SH-SY5Y (cell line): ENCODE measurements at regions not wholly inside any gene's neighbourhood (a gene's known extent, or its start where the extent isn't known, plus 50 kb on each side); places are given as distances from the start of the nearest gene placed in this dataset.

Experiments
- GATA2 ChIP-seq: IDR thresholded peaks from 2 replicates; pipeline ENCODE4 v1.6.1; 2011; ENCODE audit warnings: mild to moderate bottlenecking, low read depth, low read length
- GATA3 ChIP-seq: IDR thresholded peaks from 2 replicates; pipeline ENCODE4 v1.6.1; 2011; ENCODE audit warnings: low read depth, mild to moderate bottlenecking, low read length, moderate library complexity

DNA sequence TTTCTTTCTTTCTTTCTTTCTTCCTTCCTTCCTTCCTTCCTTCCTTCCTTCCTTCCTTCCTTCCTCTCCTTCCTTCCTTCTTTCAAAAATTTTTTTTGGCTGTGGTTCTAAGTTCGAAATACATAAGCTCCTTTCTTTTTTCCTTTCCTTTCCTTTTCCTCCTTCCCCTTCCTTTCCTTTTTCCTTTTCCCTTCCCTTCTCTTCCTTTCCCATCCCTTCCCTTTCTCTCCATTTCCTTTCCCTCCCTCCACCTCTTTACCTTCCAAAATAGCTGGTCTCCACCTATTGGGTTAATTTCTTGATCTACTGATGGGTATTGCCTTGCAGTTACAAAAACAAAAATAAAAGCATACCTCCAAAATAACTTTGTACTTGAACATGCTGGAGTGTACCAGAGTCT lies 73.4 kb upstream of the GPRIN3 start:
- TF ChIP-seq GATA2 (no peak), GATA3 (no peak)
